Caco-2 (cell line): ENCODE measurements at regions not wholly inside any gene's neighbourhood (a gene's known extent, or its start where the extent isn't known, plus 50 kb on each side); places are given as distances from the start of the nearest gene placed in this dataset.

Source experiments
- BruUV-seq: library from RNA; stranded (reverse); fragments of 400-500 nt; replicated peaks from 2 replicates; lab custom pipeline; 2021; lab: Mats Ljungman, UMichigan
- CTCF ChIA-PET: fragments of 300-600 bp; sonication (Branson Sonifier 250); formaldehyde crosslinking; loops from one replicate; lab custom pipeline; 2022; ENCODE audit warnings: antibody characterized with exemption; lab: Charles Lee
- POLR2A ChIA-PET: fragments of 300-600 bp; sonication (Branson Sonifier 250); formaldehyde crosslinking; loops from one replicate; lab custom pipeline; 2022; ENCODE audit warnings: antibody characterized with exemption; lab: Charles Lee
- DNase-seq, 2 experiments: peaks; one replicate each; pipeline versions ENCODE4 v3.0.0 to v3.0.0-alpha.2; 2020 to 2022
- H3K27me3 ChIP-seq: replicated peaks from 2 replicates; pipeline ENCODE4 v1.6.0; 2011; ENCODE audit warnings: low read length; ENCODE audit not compliant: control insufficient read depth, insufficient read depth
- H3K36me3 ChIP-seq: 2 replicates; pipeline ENCODE4 v1.5.1; 2011; ENCODE audit warnings: low read length; ENCODE audit not compliant: control insufficient read depth, insufficient read depth
- H3K4me1 ChIP-seq: fragments of 250-450 bp; sonication (Bioruptor Pico); 2 replicates; pipeline ENCODE4 v1.5.1; 2020; ENCODE audit warnings: mild to moderate bottlenecking
- H3K4me3 ChIP-seq: 2 replicates; pipeline ENCODE4 v1.5.1; 2011; ENCODE audit warnings: low read depth, mild to moderate bottlenecking, control low read depth, low read length
- H3K9me3 ChIP-seq: fragments of 250-450 bp; sonication (Bioruptor Pico); 2 replicates; pipeline ENCODE4 v1.5.1; 2020; ENCODE audit warnings: mild to moderate bottlenecking, moderate library complexity
- H3K27ac Mint-ChIP-seq: one replicate; pipeline ENCODE4 v1.8.0; 2022; ENCODE audit warnings: mixed read lengths; ENCODE audit not compliant: unreplicated experiment
- H3K27me3 Mint-ChIP-seq: one replicate; pipeline ENCODE4 v1.8.0; 2022; ENCODE audit warnings: mixed read lengths; ENCODE audit not compliant: insufficient read depth, unreplicated experiment
- H3K36me3 Mint-ChIP-seq: one replicate; pipeline ENCODE4 v1.8.0; 2022; ENCODE audit warnings: mild to moderate bottlenecking, mixed read lengths; ENCODE audit not compliant: insufficient read depth, unreplicated experiment
- H3K4me1 Mint-ChIP-seq: one replicate; pipeline ENCODE4 v1.8.0; 2022; ENCODE audit warnings: low read depth, mixed read lengths; ENCODE audit not compliant: unreplicated experiment
- H3K4me3 Mint-ChIP-seq: one replicate; pipeline ENCODE4 v1.8.0; 2022; ENCODE audit warnings: mild to moderate bottlenecking, moderate library complexity, mixed read lengths; ENCODE audit not compliant: unreplicated experiment
- H3K9me3 Mint-ChIP-seq: one replicate; pipeline ENCODE4 v1.8.0; 2022; ENCODE audit warnings: mixed read lengths; ENCODE audit not compliant: unreplicated experiment
- intact Hi-C: fragments of 100-400 bp; cut with micrococcal nuclease; formaldehyde crosslinking; loops from one replicate; pipeline ENCODE4 v1.10.0; 2022; ENCODE audit not compliant: unreplicated experiment
- TF ChIP-seq, protein P1 (sequence below), 2 experiments: fragments of 200-600 bp in 1 of 2; IDR thresholded peaks; 1 replicate in 1 of 2; 2 replicates in 1 of 2; pipeline versions ENCODE4 v1.5.1 to v1.8.0; 2011 to 2022; ENCODE audit warnings: antibody characterized with exemption in 1 of 2, control low read depth in 1 of 2, inconsistent platforms in 1 of 2, low read depth in 1 of 2, low read length in 1 of 2, mild to moderate bottlenecking in 1 of 2, moderate library complexity in 1 of 2; ENCODE audit not compliant: insufficient read depth in 1 of 2, severe bottlenecking in 1 of 2, unreplicated experiment in 1 of 2

DNA sequence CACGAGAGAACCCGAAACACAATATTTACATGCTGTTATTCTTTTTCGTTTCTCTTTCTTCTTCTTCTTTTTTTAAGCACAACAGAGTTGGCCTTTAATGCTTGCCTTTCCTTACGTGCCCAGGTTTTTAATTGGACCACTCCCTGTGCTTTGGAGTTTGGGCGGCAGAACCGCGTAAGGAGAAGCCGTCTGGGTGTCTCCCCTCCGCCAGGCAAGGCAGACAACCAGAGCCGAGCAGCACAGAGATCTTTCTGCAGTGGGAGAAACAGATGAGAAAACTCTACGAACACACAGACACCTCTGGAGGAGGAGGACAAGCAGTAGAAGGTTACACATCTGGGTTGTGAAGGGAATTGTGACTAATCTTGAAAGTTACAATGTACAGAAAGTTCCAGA is 150.0 kb upstream of the UBL3 start:
- Mint-ChIP-seq H3K27ac (no peak overlapping the region), H3K36me3 (no peaks in the 10 kb centered on the region), H3K4me1 (peaks cover 17% of the 10 kb centered on the region), H3K9me3 (no peaks in the 10 kb centered on the region), H3K4me3 (no peak overlapping the region), H3K27me3 (no peaks in the 10 kb centered on the region)
- no TSS peak for BruUV-seq
- TF ChIP-seq, protein P1, sequence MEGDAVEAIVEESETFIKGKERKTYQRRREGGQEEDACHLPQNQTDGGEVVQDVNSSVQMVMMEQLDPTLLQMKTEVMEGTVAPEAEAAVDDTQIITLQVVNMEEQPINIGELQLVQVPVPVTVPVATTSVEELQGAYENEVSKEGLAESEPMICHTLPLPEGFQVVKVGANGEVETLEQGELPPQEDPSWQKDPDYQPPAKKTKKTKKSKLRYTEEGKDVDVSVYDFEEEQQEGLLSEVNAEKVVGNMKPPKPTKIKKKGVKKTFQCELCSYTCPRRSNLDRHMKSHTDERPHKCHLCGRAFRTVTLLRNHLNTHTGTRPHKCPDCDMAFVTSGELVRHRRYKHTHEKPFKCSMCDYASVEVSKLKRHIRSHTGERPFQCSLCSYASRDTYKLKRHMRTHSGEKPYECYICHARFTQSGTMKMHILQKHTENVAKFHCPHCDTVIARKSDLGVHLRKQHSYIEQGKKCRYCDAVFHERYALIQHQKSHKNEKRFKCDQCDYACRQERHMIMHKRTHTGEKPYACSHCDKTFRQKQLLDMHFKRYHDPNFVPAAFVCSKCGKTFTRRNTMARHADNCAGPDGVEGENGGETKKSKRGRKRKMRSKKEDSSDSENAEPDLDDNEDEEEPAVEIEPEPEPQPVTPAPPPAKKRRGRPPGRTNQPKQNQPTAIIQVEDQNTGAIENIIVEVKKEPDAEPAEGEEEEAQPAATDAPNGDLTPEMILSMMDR (IDR thresholded peaks at IDR 0.05; ENCODE audit: insufficient read depth in 1 of 2, low read depth in 1 of 2, low read length in 1 of 2, severe bottlenecking in 1 of 2, unreplicated experiment in 1 of 2), result no peak
- ChIA-PET POLR2A (no interaction called here), CTCF (no interaction called here)
- Histone ChIP-seq H3K27me3 (no peaks in the 10 kb centered on the region), H3K9me3 (no peaks in the 10 kb centered on the region), H3K4me1 (no peaks in the 10 kb centered on the region; the same call in 1 of the 2 replicates), H3K4me3 (no peak overlapping the region), H3K36me3 (no peaks in the 10 kb centered on the region)
- intact Hi-C loops, result no loop called here
- DNase-seq, result no peak

DNA sequence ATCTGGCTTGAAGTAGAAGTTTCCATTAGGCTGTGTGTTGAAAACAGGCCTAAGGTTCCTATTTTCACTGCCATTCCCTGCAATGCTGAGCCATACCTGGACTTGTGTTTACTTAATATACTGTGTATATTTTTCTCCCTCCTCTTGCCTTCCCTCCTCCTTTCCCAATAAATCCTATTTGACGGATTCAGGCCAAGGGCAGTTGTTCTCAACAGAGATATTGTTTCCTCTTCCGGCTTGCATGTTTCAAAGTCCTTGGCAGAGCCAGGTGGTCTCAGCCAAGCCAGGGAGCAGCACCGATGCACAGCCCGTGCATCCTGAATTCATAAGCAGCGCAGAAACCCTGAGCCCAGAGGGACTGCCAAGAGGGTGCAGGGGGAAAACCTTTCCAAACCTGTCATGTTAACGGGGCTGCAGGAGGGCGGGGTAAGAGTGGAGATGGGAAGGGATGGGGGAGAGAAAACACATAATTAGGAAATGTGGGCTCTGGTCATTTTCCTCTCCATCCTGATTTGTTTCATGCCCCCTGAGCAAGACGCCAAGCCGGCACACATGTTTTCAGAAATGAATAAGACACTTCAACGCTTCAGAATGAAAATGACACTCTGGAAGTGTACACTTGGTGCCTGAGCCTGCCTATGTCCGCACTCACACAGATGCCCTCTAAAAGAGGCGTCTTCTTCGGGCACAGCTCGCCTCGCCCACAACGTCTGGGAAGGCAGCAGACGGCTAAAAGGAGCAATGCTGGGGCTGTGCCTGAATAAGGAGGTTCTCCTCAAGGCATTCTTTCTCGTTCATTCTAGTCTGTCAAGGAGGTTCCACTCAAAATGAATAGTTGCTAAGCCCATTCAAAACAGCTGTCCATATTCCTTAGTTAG is 149.3 kb upstream of the UBL3 start:
- Mint-ChIP-seq H3K36me3 (no peaks in the 10 kb centered on the region), H3K4me3 (no peak overlapping the region), H3K27ac (no peak overlapping the region), H3K9me3 (no peaks in the 10 kb centered on the region), H3K27me3 (no peaks in the 10 kb centered on the region), H3K4me1 (peaks cover 10% of the 10 kb centered on the region)
- CTCF ChIA-PET, result no interaction called here
- Histone ChIP-seq H3K4me1 (no peaks in the 10 kb centered on the region; the same call in 1 of the 2 replicates), H3K27me3 (no peaks in the 10 kb centered on the region), H3K36me3 (no peaks in the 10 kb centered on the region), H3K9me3 (no peaks in the 10 kb centered on the region), H3K4me3 (no peak overlapping the region)
- POLR2A ChIA-PET, result no interaction called here
- DNase-seq, result no peak
- BruUV-seq, result no TSS peak
- TF ChIP-seq, protein P1 (IDR thresholded peaks at IDR 0.05; ENCODE audit: insufficient read depth in 1 of 2, low read depth in 1 of 2, low read length in 1 of 2, severe bottlenecking in 1 of 2, unreplicated experiment in 1 of 2), result no peak
- intact Hi-C loops, result no loop called here

DNA sequence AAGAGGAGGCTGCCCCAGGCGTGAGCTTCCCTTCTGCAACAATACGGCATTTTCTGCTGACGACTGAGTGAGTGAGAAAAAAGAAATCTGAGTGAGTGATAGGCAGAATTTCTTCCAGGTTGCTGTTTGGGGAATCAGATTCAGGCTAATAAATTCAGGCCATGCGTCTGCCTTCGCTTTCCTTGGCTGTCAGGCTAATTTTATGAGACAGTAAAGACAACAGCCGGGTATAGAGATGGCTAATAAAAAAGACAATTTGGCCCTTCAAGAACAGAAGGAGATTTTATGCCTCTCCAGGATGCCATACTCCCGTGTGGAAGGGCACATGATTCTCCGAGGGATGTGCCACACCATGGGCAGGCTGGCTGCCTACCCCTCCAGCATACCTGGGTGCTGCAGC is 145.9 kb upstream of the UBL3 start:
- no TSS peak for BruUV-seq
- H3K4me1 ChIP-seq, result no peaks in the 10 kb centered on the region
- H3K4me3 ChIP-seq, result no peak overlapping the region
- intact Hi-C loops, result no loop called here
- no peaks in the 10 kb centered on the region for H3K36me3 ChIP-seq
- no peak overlapping the region for H3K27ac Mint-ChIP-seq
- TF ChIP-seq, protein P1 (IDR thresholded peaks at IDR 0.05; ENCODE audit: insufficient read depth in 1 of 2, low read depth in 1 of 2, low read length in 1 of 2, severe bottlenecking in 1 of 2, unreplicated experiment in 1 of 2), result no peak
- H3K9me3 ChIP-seq, result no peaks in the 10 kb centered on the region
- CTCF ChIA-PET, result no interaction called here
- POLR2A ChIA-PET, result no interaction called here
- no peaks in the 10 kb centered on the region for H3K27me3 ChIP-seq
- no peaks in the 10 kb centered on the region for H3K9me3 Mint-ChIP-seq
- no peaks in the 10 kb centered on the region for H3K27me3 Mint-ChIP-seq
- H3K4me1 Mint-ChIP-seq, result no peaks in the 10 kb centered on the region
- no peak for DNase-seq
- no peaks in the 10 kb centered on the region for H3K36me3 Mint-ChIP-seq
- no peak overlapping the region for H3K4me3 Mint-ChIP-seq
